Heart left ventricle (tissue), 13 donors: ENCODE measurements at regions not wholly inside any gene's neighbourhood (a gene's known extent, or its start where the extent isn't known, plus 50 kb on each side); places are given as distances from the start of the nearest gene placed in this dataset.

Source experiments
- POLR2A ChIP-seq, 2 donors: fragments of 450-650 bp; IDR thresholded peaks; one replicate each; pipeline ENCODE4 v1.6.1; 2017; ENCODE audit warnings: antibody characterized with exemption in 2 of 2, mild to moderate bottlenecking in 2 of 2, moderate library complexity in 2 of 2
- TF ChIP-seq, protein P1 (sequence below), 12 donors: fragments of 200-600 bp; sonication (generic) in 4 of 12; IDR thresholded peaks; one replicate each; pipeline versions ENCODE4 v1.5.0 to v1.8.0; 2018 to 2022; ENCODE audit warnings: antibody characterized with exemption in 12 of 12, mild to moderate bottlenecking in 5 of 12
- donor health status: ischemic (EF 13 %, LVEDD 7.1; RV severe dilation, severe dysfunction).
- donor health status: DM: no; HTN: yes; CAD: no.
- donor health status: DM: no; HTN: no; CAD: no.
- donor health status: ischemic (EF 25% LVEDD 6.9; RV normal size, moderate dysfunction).
- donor health status: ischemic (EF 25% LVEDD 5.7; RV mildly dilated, moderate dysfunction).
- donor health status: ischemic (EF 35%, LVEDD 5.7; RV mildly dilated, moderate dysfunction).
- donor health status: nonischemic (EF 11% LVEDD 7.7; RV severe dilation, severe dysfunction).
- donor health status: DM: yes; HTN: yes; CAD: no.
- donor health status: PGD.
- donor health status: ischemic (EF 29% LVEDD 5.4; RV normal size, mild dysfunction).
- donor health status: nonischemic (EF 23%, LVEDD 6.1; RV moderate dilation, normal function).

DNA sequence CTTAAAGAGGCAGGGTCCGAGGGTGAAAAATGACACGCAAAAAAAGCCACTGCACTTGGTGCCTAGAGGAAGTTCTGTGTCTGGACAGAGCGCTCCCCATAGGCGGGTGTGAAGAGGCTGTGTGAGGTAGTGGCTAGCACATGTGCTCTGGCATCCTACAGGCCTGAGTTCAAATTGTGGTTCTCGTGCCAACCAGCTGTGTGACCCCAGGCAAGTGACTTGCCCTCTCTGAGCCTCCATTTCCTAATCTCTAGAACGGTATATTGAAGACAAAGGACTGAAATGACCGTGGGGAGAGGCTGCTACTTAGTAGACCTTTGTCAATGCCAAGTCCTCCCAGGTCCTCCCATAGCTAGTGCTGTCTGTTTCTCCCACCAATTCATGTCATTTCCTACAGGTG is 79.1 kb upstream of the MYL10 start:
- TF ChIP-seq, protein P1, sequence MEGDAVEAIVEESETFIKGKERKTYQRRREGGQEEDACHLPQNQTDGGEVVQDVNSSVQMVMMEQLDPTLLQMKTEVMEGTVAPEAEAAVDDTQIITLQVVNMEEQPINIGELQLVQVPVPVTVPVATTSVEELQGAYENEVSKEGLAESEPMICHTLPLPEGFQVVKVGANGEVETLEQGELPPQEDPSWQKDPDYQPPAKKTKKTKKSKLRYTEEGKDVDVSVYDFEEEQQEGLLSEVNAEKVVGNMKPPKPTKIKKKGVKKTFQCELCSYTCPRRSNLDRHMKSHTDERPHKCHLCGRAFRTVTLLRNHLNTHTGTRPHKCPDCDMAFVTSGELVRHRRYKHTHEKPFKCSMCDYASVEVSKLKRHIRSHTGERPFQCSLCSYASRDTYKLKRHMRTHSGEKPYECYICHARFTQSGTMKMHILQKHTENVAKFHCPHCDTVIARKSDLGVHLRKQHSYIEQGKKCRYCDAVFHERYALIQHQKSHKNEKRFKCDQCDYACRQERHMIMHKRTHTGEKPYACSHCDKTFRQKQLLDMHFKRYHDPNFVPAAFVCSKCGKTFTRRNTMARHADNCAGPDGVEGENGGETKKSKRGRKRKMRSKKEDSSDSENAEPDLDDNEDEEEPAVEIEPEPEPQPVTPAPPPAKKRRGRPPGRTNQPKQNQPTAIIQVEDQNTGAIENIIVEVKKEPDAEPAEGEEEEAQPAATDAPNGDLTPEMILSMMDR (IDR thresholded peaks at IDR 0.05): no peak
- no peak for TF ChIP-seq POLR2A (IDR thresholded peaks at IDR 0.05)
